GM12864 (cell line): ENCODE measurements at regions not wholly inside any gene's neighbourhood (a gene's known extent, or its start where the extent isn't known, plus 50 kb on each side); places are given as distances from the start of the nearest gene placed in this dataset.

Experiments
- DNase-seq: peaks from one replicate; pipeline ENCODE4 v3.0.0-alpha.2; 2011; ENCODE audit warnings: low read depth
- H3K4me3 ChIP-seq: 2 replicates; pipeline ENCODE4 v1.5.1; 2011; ENCODE audit warnings: mild to moderate bottlenecking, low read depth, low read length, control low read depth
- TF ChIP-seq, protein P1 (sequence below): IDR thresholded peaks from 2 replicates; pipeline ENCODE4 v1.5.1; 2011; ENCODE audit warnings: low read depth, mild to moderate bottlenecking, moderate library complexity, low read length, control low read depth, inconsistent platforms; ENCODE audit errors: missing control alignments

- TF ChIP-seq, protein P1, sequence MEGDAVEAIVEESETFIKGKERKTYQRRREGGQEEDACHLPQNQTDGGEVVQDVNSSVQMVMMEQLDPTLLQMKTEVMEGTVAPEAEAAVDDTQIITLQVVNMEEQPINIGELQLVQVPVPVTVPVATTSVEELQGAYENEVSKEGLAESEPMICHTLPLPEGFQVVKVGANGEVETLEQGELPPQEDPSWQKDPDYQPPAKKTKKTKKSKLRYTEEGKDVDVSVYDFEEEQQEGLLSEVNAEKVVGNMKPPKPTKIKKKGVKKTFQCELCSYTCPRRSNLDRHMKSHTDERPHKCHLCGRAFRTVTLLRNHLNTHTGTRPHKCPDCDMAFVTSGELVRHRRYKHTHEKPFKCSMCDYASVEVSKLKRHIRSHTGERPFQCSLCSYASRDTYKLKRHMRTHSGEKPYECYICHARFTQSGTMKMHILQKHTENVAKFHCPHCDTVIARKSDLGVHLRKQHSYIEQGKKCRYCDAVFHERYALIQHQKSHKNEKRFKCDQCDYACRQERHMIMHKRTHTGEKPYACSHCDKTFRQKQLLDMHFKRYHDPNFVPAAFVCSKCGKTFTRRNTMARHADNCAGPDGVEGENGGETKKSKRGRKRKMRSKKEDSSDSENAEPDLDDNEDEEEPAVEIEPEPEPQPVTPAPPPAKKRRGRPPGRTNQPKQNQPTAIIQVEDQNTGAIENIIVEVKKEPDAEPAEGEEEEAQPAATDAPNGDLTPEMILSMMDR: no peak
- no peak for DNase-seq
- H3K4me3 ChIP-seq: no peak overlapping the region
Observed at GRCh38 chr11:95294701-95295100, 63.7 kb upstream of the SESN3 start.

DNA sequence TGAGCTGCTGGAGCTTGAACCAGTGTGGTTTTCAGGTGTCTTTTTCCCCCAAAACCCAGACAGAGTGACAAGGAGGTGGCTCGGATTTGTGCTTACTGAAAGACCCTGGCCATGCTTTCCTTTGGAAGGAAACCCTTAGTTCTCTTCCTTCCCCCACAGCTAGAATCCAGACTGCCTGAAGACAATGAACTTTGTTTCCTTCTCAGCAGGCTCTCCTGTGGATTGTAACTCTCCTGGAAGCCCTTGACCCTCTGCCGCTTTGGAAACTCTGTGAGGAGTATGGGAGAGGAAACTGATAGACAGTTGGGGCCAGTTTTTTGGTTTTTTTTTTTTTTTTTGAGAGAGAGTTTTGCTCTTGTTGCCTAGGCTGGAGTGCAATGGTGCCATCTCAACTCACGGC lies 62.1 kb upstream of the SESN3 start:
- TF ChIP-seq, protein P1: no peak
- no peak for DNase-seq
- H3K4me3 ChIP-seq: no peak overlapping the region

DNA sequence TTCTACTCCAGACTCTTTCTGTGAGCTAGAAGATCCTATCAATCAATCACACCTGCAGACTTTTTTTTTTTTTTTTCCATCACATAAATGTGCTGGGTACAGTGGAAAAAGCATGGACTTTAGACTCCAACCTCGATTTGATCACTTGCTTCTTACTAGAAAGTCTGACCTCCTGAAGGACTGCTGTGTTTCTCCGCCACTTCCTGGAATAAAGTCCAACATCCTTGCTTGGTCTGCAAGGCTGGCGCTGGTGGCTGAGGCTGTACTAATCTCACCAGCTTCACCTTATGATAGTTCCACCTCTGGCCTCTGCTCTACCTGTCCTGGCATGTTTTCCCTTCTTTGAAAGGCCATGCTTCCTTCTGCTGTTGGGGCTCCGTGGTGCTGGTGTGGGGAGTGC lies 60.9 kb upstream of the SESN3 start:
- DNase-seq: no peak
- TF ChIP-seq, protein P1: no peak

GRCh38 chr11:95289378-95290101 lies 58.5 kb upstream of the SESN3 start:
- no peak for DNase-seq
- TF ChIP-seq, protein P1: no peak
- no peak overlapping the region for H3K4me3 ChIP-seq

More for the DNA sequence above, 60.9 kb upstream of the SESN3 start:
- H3K4me3 ChIP-seq: no peak overlapping the region

DNA sequence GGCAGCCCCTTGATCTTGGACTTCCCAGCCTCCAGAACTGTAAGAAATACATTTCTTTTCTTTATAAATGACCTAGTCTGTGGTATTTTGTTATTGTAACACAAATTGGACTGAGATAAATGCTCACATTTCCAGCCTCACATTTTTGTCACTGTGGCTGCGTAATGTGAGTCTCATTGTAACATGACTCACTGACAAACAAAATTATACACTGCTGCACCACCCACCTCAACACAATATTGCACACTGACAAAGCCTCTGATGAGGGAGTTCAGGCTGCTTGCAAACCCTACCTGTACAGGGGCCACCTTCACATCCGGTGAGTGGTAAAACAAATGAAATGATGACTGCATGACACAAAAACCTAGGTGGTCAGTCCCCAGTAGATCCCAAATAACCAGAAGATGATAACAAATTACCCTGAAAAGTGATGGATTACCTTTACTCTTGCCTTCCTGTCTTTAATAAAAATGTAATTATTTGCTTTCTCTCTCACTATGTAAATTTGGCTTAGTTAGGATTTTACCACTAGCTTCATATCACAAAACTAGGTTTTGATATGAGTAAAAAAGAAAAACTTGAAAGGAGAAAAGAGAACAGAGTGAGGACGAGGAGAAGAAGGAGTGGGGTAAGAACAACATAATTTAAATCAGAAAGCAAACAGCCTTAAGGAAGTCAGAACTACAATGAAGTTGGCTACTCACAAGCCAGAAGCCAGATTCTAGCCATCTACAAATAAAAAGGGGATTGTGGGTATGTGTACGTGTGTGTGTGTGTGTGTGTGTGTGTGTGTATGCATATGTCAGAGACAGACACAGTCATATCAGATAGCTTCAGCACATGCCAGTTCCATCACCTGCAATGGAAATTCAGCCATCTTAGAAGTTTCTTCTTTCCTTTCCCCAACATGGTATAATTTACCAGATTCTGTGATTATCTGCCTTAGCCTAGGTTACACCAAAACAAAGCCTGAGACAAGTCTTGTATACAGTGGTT lies 53.4 kb upstream of the SESN3 start:
- DNase-seq: no peak
- no peak overlapping the region for H3K4me3 ChIP-seq
- TF ChIP-seq, protein P1: no peak

DNA sequence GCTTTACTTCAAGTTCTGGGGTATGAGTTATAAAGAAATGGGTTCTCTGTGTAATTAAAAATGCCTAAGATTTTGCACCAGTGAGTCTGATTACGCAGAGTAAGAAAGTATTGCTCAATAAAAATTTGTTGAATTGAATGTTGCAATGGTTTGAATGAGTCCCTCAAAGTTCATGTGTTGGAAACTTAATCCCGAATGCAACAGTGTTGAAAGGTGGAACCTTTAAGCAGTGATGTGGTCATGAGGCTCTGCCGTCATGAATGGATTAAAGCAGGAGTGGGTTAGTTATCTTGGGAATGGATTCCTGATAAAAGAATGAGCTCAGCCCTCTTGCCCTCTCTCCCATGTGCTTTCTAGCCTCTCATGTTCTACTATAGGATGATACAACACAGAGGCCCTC lies 52.6 kb upstream of the SESN3 start:
- H3K4me3 ChIP-seq: no peak overlapping the region
- no peak for DNase-seq
- TF ChIP-seq, protein P1: no peak
